HepG2 (cell line): ENCODE measurements at regions not wholly inside any gene's neighbourhood (a gene's known extent, or its start where the extent isn't known, plus 50 kb on each side); places are given as distances from the start of the nearest gene placed in this dataset.
A peak's percentile ranks its signal among the peaks of the same experiment; 100 is the strongest.

Experiments used
- ATAC-seq: fragments of 200-7000 bp; cut with Tn5 transposase; 3 replicates; pipeline ENCODE4 v1.9.1; 2020; ENCODE audit warnings: mild to moderate bottlenecking, moderate library complexity
- BruUV-seq: library from RNA; stranded (reverse); fragments of 400-500 nt; replicated peaks from 2 replicates; lab custom pipeline; 2021; lab: Mats Ljungman, UMichigan
- CTCF ChIA-PET: fragments of 300-600 bp; formaldehyde crosslinking; extraction: SDS; loops from one replicate; lab custom pipeline; 2021; ENCODE audit warnings: low total read pairs, inconsistent platforms, low intra/inter-chr PET ratio; lab: Yijun Ruan, JAX
- POLR2A ChIA-PET: fragments of 350-600 bp; sonication (Branson Sonifier 250); formaldehyde crosslinking; loops from one replicate; lab custom pipeline; 2020; ENCODE audit warnings: antibody characterized with exemption, inconsistent platforms; lab: Yijun Ruan, JAX
- DNase-seq: peaks from one replicate; pipeline ENCODE4 v3.0.0-alpha.2; 2015; ENCODE audit warnings: low spot score
- FAIRE-seq: peaks from 3 replicates; lab custom pipeline; 2011; peaks lifted over from hg19 to GRCh38; lab: Jason Lieb, UNC
- H2AFZ ChIP-seq: one replicate; pipeline ENCODE4 v1.6.1; 2011; ENCODE audit warnings: low read length, inconsistent platforms
- H3K27ac ChIP-seq: fragments of 300-600 bp; 3 replicates; pipeline ENCODE4 v1.8.0; 2011; ENCODE audit warnings: mixed run types, mild to moderate bottlenecking, mixed read lengths, low read length, inconsistent platforms; ENCODE audit not compliant: insufficient read depth; ENCODE audit errors: extremely low read length
- H3K27me3 ChIP-seq, 2 experiments: fragments of 200-600 bp in 1 of 2; 2 replicates in 1 of 2; 3 replicates in 1 of 2; pipeline versions ENCODE4 v1.6.0 to v1.8.0; 2011; ENCODE audit warnings: low read length in 2 of 2, mild to moderate bottlenecking in 2 of 2, moderate library complexity in 2 of 2, inconsistent platforms in 1 of 2; ENCODE audit not compliant: insufficient read depth in 2 of 2, control insufficient read depth in 1 of 2
- H3K36me3 ChIP-seq, 2 experiments: fragments of 200-600 bp in 1 of 2; replicated peaks in 1 of 2; 2 replicates in 1 of 2; 3 replicates in 1 of 2; pipeline versions ENCODE4 v1.5.1 to v1.8.0; 2011; ENCODE audit warnings: low read length in 2 of 2, inconsistent platforms in 1 of 2; ENCODE audit not compliant: insufficient read depth in 2 of 2, control insufficient read depth in 1 of 2
- H3K4me1 ChIP-seq: 2 replicates; pipeline ENCODE4 v1.5.1; 2012; ENCODE audit warnings: low read length, inconsistent platforms; ENCODE audit not compliant: insufficient read depth
- H3K4me2 ChIP-seq: 2 replicates; pipeline ENCODE4 v1.6.0; 2011; ENCODE audit warnings: low read depth, low read length, inconsistent platforms
- H3K4me3 ChIP-seq, 3 experiments: fragments of 200-600 bp in 1 of 3; sonication (generic), shearing (Covaris generic) in 1 of 3; replicated peaks in 1 of 3; 2 replicates each; pipeline ENCODE4 v1.5.1; 2011 to 2016; ENCODE audit warnings: low read length in 3 of 3, inconsistent platforms in 2 of 3, low read depth in 2 of 3, mild to moderate bottlenecking in 2 of 3, control low read depth in 1 of 3, mixed read lengths in 1 of 3; ENCODE audit not compliant: insufficient read depth in 1 of 3
- H3K79me2 ChIP-seq: one replicate; pipeline ENCODE4 v1.6.1; 2011; ENCODE audit warnings: low read length, inconsistent platforms; ENCODE audit not compliant: insufficient read depth
- H3K9ac ChIP-seq: 2 replicates; pipeline ENCODE4 v1.6.0; 2011; ENCODE audit warnings: mild to moderate bottlenecking, low read depth, low read length, inconsistent platforms; ENCODE audit not compliant: insufficient read depth
- H3K9me3 ChIP-seq: 2 replicates; pipeline ENCODE4 v1.5.1; 2012; ENCODE audit warnings: mild to moderate bottlenecking, low read length
- H4K20me1 ChIP-seq: 2 replicates; pipeline ENCODE4 v1.6.0; 2011; ENCODE audit warnings: inconsistent platforms, mild to moderate bottlenecking, low read length, moderate library complexity; ENCODE audit not compliant: insufficient read depth
- ATF4 ChIP-seq, 2 experiments: fragments of 450-650 bp in 1 of 2; sonication (generic) in 1 of 2; formaldehyde crosslinking; IDR thresholded peaks; 2 replicates each; pipeline versions ENCODE4 v1.5.0 to v1.8.0; 2020 to 2022; ENCODE audit warnings: mild to moderate bottlenecking in 1 of 2, missing genetic modification reagents in 1 of 2
- BCL6 ChIP-seq: IDR thresholded peaks from 2 replicates; pipeline ENCODE4 v1.6.1; 2016; ENCODE audit warnings: missing genetic modification reagents, missing compliant biosample characterization
- ZNF556 ChIP-seq: sonication (generic); formaldehyde crosslinking; IDR thresholded peaks from 2 replicates; pipeline ENCODE4 v1.4.0; 2020; ENCODE audit warnings: mild to moderate bottlenecking, missing genetic modification reagents, borderline replicate concordance
- ZNF629 ChIP-seq: sonication (generic); formaldehyde crosslinking; conservative IDR thresholded peaks from 2 replicates; pipeline ENCODE4 v1.5.0; 2020; ENCODE audit warnings: missing genetic modification reagents
- WGBS: methylation state at CpG from one replicate; pipeline ENCODE4 v1.1.6; 2017; ENCODE audit warnings: low lambda C conversion rate; 5-methylcytosine and 5-hydroxymethylcytosine counted together
- in situ Hi-C: cut with HindIII; loops from 2 replicates; pipeline ENCODE4 v1.10.0; 2017; ENCODE audit warnings: low pct_unique_long_range_greater_than_20kb; ENCODE audit not compliant: extremely low pct_ligation_motif_present
- intact Hi-C: fragments of 100-400 bp; cut with micrococcal nuclease; formaldehyde crosslinking; loops from one replicate; pipeline ENCODE4 v1.10.0; 2022; ENCODE audit not compliant: unreplicated experiment

GRCh38 chr2:42877936-42878335 lies 85.6 kb upstream of the HAAO start:
- Histone ChIP-seq H3K9me3 (no peaks in the 10 kb centered on the region), H3K27ac (no peak overlapping the region), H3K9ac (no peak overlapping the region), H3K36me3 (no peaks in the 10 kb centered on the region), H4K20me1 (no peaks in the 10 kb centered on the region), H3K79me2 (no peaks in the 10 kb centered on the region), H3K4me1 (peaks cover 39% of the 10 kb centered on the region), H2AFZ (no peak overlapping the region), H3K4me3 (no peak overlapping the region)
- BruUV-seq: no TSS peak
- FAIRE-seq (no peak), DNase-seq (no peak)
- 0% methylated on average over 1 of the region's 1 CpG for WGBS
- POLR2A ChIA-PET: no interaction called here
- in situ Hi-C loops: no loop called here
- intact Hi-C loops: no loop called here
- peak; percentile 68 for TF ChIP-seq ZNF629
- TF ChIP-seq ZNF556 (CRISPR knock-in tag): no peak
- TF ChIP-seq, all 625 proteins: peak for 1
- CTCF ChIA-PET: no interaction called here
- H3K27me3 ChIP-seq: peaks cover 3 to 14% of the 10 kb centered on the region in 2 experiments; a peak in 2 of 5 replicates
- no peak overlapping the region for H3K4me2 ChIP-seq
- no peak for ATAC-seq

GRCh38 chr2:42877511-42877910 lies 85.1 kb upstream of the HAAO start:
- in situ Hi-C loops (no loop called here), intact Hi-C loops (no loop called here)
- Histone ChIP-seq H4K20me1 (no peaks in the 10 kb centered on the region), H3K36me3 (no peaks in the 10 kb centered on the region), H3K27me3 (peaks cover 3 to 14% of the 10 kb centered on the region in 2 experiments; a peak in 2 of 5 replicates), H3K4me3 (no peak overlapping the region), H3K79me2 (no peaks in the 10 kb centered on the region), H3K4me1 (peaks cover 39% of the 10 kb centered on the region), H3K9me3 (no peaks in the 10 kb centered on the region), H2AFZ (no peak overlapping the region), H3K9ac (no peak overlapping the region), H3K4me2 (no peak overlapping the region), H3K27ac (no peak overlapping the region)
- ChIA-PET CTCF (no interaction called here), POLR2A (no interaction called here)
- BruUV-seq: no TSS peak
- DNase-seq: no peak
- no peak for FAIRE-seq
- ATAC-seq: no peak
- WGBS: 61% methylated on average over 3 of the region's 3 CpGs
- TF ChIP-seq ATF4 (CRISPR knock-in tag; IDR thresholded peaks at IDR 0.05) (no peak), BCL6 (CRISPR knock-in tag) (peak; percentile 42; the same call in 1 of the 2 replicates)
